Ovary (tissue), 7 donors: ENCODE measurements at regions not wholly inside any gene's neighbourhood (a gene's known extent, or its start where the extent isn't known, plus 50 kb on each side); places are given as distances from the start of the nearest gene placed in this dataset.

Experiments used
- DNase-seq, 5 donors: peaks; one replicate each; pipeline ENCODE4 v3.0.0-alpha.2; 2019 to 2020
- H3K27ac ChIP-seq, 2 donors: fragments of 200-600 bp; one replicate each; pipeline versions ENCODE4 v1.5.1 to v1.8.0; 2019 to 2022
- H3K27me3 ChIP-seq: fragments of 200-600 bp; one replicate; pipeline ENCODE4 v1.8.0; 2022
- H3K36me3 ChIP-seq: fragments of 200-600 bp; sonication (generic); one replicate; pipeline ENCODE4 v1.5.1; 2019
- H3K4me1 ChIP-seq: one replicate; pipeline ENCODE4 v1.8.1; 2013; ENCODE audit warnings: mild to moderate bottlenecking, moderate library complexity; ENCODE audit not compliant: insufficient read depth
- H3K4me3 ChIP-seq: fragments of 200-600 bp; sonication (generic); one replicate; pipeline ENCODE4 v1.5.1; 2017
- H3K9me3 ChIP-seq, 2 donors: fragments of 200-600 bp in 1 of 2; sonication (generic) in 1 of 2; one replicate each; pipeline versions ENCODE4 v1.5.1 to v1.8.1; 2013 to 2019; ENCODE audit warnings: mild to moderate bottlenecking in 1 of 2, moderate library complexity in 1 of 2
- EP300 ChIP-seq: sonication (generic); formaldehyde crosslinking; IDR thresholded peaks from one replicate; pipeline ENCODE4 v1.6.1; 2017; ENCODE audit warnings: antibody characterized with exemption
- POLR2A ChIP-seq: fragments of 450-650 bp; IDR thresholded peaks from one replicate; pipeline ENCODE4 v1.6.1; 2017; ENCODE audit warnings: antibody characterized with exemption, mild to moderate bottlenecking, moderate library complexity
- WGBS, 3 donors: extraction: QIAGEN DNeasy Blood & Tissue Kit in 1 of 3; methylation state at CpG; one replicate each; pipeline versions ENCODE4 v1.1.5 to v1.1.7; 2013 to 2017; 5-methylcytosine and 5-hydroxymethylcytosine counted together
- intact Hi-C, 4 donors: fragments of 100-400 bp; cut with DNase I; formaldehyde crosslinking; loops; one replicate each; pipeline versions ENCODE4 v1.11.0 to v1.15.1; 2022 to 2023
- TF ChIP-seq, protein P1 (sequence below), 3 donors: fragments of 450-650 bp in 2 of 3; fragments of 200-600 bp in 1 of 3; IDR thresholded peaks; one replicate each; pipeline versions ENCODE4 v1.5.1 to v1.8.0; 2016 to 2022; ENCODE audit warnings: antibody characterized with exemption in 3 of 3, mild to moderate bottlenecking in 1 of 3
- donor health status: DM: no; HTN: no; CAD: no; lungs with moderate emphysema.
- donor health status: DM: no; HTN: no; CAD: no.
- donor health status: Bipolar disorder and iron deficiency.
- donor health status: DM: no; HTN: no; CAD: no.
- donor health status: DM: yes; HTN: yes; CAD: no.

DNA sequence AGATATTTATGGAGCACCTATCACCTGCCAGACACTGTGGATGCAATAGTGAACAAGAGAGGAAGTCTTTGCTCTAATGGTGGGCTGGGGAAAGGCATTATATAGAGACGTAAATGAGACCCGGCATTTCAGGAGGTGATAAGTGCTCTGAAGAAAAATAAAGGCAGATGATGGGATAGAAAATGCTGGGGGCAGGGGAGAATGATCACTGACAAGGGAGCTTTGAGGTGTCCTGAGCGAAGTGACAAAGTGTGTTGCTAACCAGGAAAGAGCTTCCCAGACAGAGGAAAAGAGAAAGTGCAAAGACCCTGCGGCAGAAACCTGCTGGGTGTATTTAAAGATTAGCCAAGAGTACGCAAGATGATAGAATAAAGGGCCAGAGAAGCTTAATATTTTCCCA lies 1096.1 kb downstream of the BCL11B start:
- TF ChIP-seq, protein P1, sequence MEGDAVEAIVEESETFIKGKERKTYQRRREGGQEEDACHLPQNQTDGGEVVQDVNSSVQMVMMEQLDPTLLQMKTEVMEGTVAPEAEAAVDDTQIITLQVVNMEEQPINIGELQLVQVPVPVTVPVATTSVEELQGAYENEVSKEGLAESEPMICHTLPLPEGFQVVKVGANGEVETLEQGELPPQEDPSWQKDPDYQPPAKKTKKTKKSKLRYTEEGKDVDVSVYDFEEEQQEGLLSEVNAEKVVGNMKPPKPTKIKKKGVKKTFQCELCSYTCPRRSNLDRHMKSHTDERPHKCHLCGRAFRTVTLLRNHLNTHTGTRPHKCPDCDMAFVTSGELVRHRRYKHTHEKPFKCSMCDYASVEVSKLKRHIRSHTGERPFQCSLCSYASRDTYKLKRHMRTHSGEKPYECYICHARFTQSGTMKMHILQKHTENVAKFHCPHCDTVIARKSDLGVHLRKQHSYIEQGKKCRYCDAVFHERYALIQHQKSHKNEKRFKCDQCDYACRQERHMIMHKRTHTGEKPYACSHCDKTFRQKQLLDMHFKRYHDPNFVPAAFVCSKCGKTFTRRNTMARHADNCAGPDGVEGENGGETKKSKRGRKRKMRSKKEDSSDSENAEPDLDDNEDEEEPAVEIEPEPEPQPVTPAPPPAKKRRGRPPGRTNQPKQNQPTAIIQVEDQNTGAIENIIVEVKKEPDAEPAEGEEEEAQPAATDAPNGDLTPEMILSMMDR (IDR thresholded peaks at IDR 0.05) = no peak
- TF ChIP-seq EP300 (no peak), POLR2A (no peak)
- H3K27ac ChIP-seq = no peak overlapping the region
- no peaks in the 10 kb centered on the region for H3K4me1 ChIP-seq
- no peaks in the 10 kb centered on the region for H3K27me3 ChIP-seq
- DNase-seq = no peak
- 79 to 85% (median 83%) methylated on average over 5 of the region's 5 CpGs for WGBS, 3 donors
- no peaks in the 10 kb centered on the region for H3K9me3 ChIP-seq
- intact Hi-C loops = no loop called here
- no peaks in the 10 kb centered on the region for H3K36me3 ChIP-seq
- H3K4me3 ChIP-seq = no peak overlapping the region

DNA sequence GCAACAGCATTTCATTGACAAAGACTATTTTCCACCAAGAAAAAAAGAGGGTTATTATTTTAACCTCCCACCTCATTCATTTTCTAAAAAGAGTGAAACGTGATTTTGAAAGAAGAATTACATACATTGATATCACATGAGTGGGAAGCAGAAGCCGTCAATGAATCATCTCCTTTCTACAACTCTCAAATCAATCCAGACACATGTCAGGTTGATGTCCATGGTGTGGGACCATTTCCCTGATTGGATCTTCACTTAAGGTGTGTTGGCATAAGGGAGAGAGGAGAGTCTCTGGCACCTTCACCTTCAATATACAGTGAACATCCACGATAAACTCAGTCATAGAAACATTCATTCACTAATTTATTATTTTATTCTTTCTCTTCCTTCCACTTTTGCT lies 1095.1 kb downstream of the BCL11B start:
- H3K9me3 ChIP-seq = no peaks in the 10 kb centered on the region
- H3K36me3 ChIP-seq = no peaks in the 10 kb centered on the region
- H3K27ac ChIP-seq = no peak overlapping the region
- DNase-seq = no peak
- TF ChIP-seq EP300 (no peak), POLR2A (no peak)
- TF ChIP-seq, protein P1 (IDR thresholded peaks at IDR 0.05) = no peak
- H3K4me1 ChIP-seq = no peaks in the 10 kb centered on the region
- 51 to 67% (median 51%) methylated on average over 3 of the region's 3 CpGs for WGBS, 3 donors
- H3K27me3 ChIP-seq = no peaks in the 10 kb centered on the region
- H3K4me3 ChIP-seq = no peak overlapping the region
- intact Hi-C loops = no loop called here

- Histone ChIP-seq H3K27ac (no peak overlapping the region), H3K4me3 (no peak overlapping the region), H3K4me1 (no peaks in the 10 kb centered on the region), H3K27me3 (no peaks in the 10 kb centered on the region), H3K36me3 (no peaks in the 10 kb centered on the region), H3K9me3 (no peaks in the 10 kb centered on the region)
- WGBS, 3 donors = 38 to 70% (median 51%) methylated on average over 1 of the region's 1 CpG
- intact Hi-C loops = no loop called here
- TF ChIP-seq POLR2A (no peak), EP300 (no peak)
- TF ChIP-seq, protein P1 (IDR thresholded peaks at IDR 0.05) = no peak
- no peak for DNase-seq
Measured at GRCh38 chr14:98177551-98177950, 1094.4 kb downstream of the BCL11B start.

DNA sequence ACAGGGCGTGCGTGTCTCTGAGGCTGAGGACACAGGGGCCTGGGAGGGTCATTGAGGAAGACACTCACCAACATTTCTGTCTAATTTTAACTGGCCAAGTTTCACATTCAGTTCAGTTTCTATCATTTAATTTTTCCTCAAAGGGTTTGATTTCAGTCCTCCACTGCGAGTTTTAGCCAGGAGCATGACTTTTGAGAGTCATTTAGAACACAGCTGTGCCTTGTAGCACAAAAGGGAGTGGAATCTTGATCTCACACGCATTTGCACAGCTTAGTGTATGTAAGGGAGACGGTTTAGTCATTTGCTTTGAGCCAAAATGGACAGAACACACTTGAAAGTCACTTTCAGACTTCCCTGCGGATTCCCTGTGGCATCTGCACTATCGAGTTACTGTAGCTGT lies 1090.8 kb downstream of the BCL11B start:
- DNase-seq = no peak
- Histone ChIP-seq H3K36me3 (no peaks in the 10 kb centered on the region), H3K27me3 (no peaks in the 10 kb centered on the region), H3K27ac (no peak overlapping the region), H3K9me3 (no peaks in the 10 kb centered on the region), H3K4me3 (no peak overlapping the region), H3K4me1 (no peaks in the 10 kb centered on the region)
- TF ChIP-seq EP300 = no peak
- TF ChIP-seq POLR2A = no peak
- intact Hi-C loops = loop anchor here in 1 of 4 donors (10.0 kb wide), 1 partner anchor 744 kb away; no protein-coding TSS in a partner anchor
- WGBS, 3 donors = 55 to 67% (median 62%) methylated on average over 7 of the region's 7 CpGs

- no peaks in the 10 kb centered on the region for H3K4me1 ChIP-seq
- no peaks in the 10 kb centered on the region for H3K9me3 ChIP-seq
- no peak overlapping the region for H3K27ac ChIP-seq
- no peaks in the 10 kb centered on the region for H3K36me3 ChIP-seq
- H3K4me3 ChIP-seq = no peak overlapping the region
- intact Hi-C loops = loop anchor here in 1 of 4 donors (10.0 kb wide), 1 partner anchor 743 kb away; no protein-coding TSS in a partner anchor
- H3K27me3 ChIP-seq = no peaks in the 10 kb centered on the region
- TF ChIP-seq, protein P1 (IDR thresholded peaks at IDR 0.05) = no peak
- no peak for TF ChIP-seq POLR2A
- no peak for TF ChIP-seq EP300
- 78 to 81% (median 80%) methylated on average over 1 of the region's 1 CpG for WGBS, 3 donors
- DNase-seq = no peak
Measured at GRCh38 chr14:98181768-98182167, 1090.2 kb downstream of the BCL11B start.
